ENCODE measurements at regions not wholly inside any gene's neighbourhood (a gene's known extent, or its start where the extent isn't known, plus 50 kb on each side); places are given as distances from the start of the nearest gene placed in this dataset.
"Not testable (repeated sequence)": the region's sequence is repeated elsewhere in the genome, so short reads cannot be mapped to it uniquely, and the experiment has no call there.

DNA sequence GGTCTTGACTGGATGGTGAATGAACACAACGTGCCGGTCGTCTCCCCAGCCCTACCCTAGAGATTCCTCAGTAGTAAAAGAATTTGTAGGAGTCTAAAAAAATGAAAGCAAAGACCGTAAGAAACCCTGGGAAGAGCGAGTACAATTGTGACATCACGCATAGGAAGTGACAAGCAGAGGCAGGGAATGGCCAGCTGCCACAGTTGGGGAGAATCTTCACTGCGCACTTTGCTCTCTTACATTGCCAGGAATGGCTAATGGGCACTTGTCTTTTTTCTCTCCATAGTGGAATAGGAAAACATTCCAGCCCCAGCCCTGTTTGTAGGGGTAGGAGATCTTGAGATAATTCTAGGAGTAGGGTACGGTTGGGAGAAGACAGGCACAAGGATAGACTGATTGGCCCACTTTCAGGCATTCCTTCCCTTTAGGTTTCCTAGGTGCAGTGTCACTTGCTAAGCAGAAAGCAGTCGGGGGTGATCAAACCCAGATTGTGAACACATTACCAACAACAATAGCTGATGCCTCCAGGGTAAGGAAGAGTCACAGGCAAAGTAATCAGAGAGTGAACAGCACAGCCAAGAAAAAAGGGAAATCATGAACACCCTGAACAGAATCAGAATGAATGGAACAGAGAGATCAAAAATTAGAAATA is 302.7 kb downstream of the MAN2A1 start:
- DNase-seq: no peak

DNA sequence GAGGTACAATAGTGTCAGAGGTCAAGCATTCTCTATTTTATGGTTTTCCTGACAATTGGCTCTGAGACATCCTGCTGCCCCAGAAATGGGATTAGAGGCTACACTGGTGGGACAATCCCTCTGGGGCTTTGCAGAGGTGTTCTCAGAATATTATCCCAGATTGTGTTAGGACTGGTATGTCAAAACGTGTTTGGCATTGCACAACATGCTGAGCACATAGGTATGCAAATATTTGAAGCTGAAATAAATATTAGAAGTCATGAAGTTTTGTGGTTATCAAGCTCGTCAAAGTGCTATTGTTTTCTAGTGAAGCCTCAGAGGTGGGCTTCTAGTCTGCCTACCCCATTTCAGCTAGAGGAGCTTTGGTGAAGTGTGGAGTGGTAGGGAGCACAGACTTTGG is 304.4 kb downstream of the MAN2A1 start:
- no peak for DNase-seq

DNA sequence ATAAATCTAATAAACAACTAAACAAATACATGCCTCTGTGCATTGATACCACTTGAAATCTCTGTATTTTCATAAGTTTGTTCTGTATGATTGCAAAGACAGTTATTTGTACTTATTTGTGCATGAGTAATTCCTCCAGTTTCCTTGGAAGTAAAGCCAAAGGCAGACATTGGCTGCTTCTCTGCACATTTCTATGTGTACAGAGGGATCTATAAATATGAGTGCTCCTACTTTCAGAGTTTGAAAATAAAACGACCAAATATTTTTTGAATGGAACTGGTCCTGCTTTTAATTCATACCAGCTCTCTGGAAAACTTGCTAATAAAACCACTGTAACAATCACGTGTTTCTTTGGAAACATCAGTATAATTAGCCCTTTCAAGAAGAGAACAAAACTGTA is 306.5 kb downstream of the MAN2A1 start:
- no peak for DNase-seq

DNA sequence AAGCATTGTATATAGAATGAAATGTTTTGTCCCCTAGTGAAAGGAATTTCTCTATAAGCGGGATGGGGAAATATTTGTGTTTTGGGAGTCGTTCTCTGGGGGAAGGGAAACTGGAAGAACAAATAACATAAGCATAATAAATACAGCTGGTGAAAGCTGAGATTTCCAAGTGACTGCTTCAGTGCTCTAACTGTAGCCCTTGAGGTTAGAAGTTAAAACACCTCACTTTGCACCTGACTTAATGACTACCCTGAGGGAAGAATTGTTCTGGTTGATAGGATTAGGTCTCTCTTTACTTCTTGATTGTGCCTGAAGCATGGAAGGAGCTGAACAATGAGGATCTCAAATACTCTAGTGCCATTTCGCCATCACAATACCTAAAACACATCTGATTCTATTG is 307.4 kb downstream of the MAN2A1 start:
- DNase-seq: no peak

DNA sequence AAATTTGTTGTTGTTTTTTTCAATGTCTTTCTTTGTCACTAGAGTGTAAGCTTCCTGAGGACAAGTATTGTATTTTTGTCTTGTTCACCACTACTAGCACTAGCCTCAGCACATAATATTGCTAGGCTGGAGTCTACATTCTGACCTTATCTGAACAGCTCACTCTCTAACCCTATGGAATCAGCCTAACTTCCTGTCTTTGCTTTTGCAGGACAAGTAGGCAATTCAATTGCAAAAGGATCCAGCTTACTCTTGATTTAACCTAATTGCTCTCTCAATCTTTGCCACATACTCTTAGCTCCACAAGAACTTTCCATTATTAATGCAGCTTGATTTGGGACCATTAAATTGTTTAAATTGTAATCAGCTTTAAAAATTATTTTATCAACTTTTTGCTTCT is 308.5 kb downstream of the MAN2A1 start:
- no peak for DNase-seq

DNA sequence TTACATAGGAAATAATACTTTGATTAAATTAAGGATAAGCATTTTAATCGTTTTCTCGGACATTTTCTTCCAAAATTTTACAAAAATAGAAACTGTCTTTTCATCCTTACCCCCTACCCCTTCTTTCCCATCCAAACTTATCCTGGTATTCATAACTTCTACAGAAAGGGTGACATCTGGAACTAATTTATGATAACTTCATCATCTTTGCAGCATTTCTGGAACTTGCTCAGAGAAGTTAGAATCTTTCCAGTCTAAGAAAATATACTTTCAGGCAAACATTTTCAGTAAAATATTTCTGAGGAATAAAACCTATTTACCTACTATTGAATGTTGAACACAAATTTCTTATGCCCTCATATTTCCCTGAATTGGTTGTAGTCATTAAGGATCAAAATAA is 309.0 kb downstream of the MAN2A1 start:
- no peak for DNase-seq

DNA sequence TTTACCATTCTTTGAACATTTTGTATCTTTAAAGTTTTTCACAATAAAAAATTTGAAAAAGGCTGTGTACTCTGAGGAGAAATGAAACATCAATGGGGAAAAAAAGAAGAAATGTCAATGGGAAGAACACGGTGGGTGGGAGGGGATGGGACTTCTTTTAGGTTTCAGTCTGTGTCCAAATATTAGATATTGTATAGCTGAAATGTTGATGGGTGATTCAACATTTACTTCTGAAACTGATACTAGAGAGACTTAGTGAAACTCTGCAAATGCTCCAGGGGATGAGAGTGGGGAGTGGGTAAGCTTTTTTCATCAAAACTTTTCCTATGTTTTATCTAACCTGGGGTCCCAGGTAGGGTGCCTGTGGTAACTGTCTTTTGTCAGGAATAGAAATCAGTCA is 311.9 kb downstream of the MAN2A1 start:
- no peak for DNase-seq

DNA sequence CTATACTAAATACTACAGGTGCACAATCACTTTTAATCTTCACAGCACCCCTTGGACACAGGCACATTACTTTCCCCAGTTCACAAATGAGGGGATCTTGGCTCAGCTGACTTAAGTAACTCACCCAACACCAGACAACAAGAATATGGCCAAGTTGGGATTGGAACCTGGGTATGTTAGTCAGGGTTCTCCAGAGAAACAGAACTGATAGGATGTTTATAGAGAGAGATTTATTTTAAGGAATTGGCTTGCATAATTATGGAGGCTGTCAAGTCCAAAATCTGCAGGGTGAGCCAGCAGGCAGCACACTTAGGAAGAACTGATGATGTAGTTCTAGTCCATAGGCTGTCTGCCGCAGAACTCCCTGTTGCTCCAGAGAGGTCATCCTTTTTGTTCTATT is 312.9 kb downstream of the MAN2A1 start:
- no peak for DNase-seq

DNA sequence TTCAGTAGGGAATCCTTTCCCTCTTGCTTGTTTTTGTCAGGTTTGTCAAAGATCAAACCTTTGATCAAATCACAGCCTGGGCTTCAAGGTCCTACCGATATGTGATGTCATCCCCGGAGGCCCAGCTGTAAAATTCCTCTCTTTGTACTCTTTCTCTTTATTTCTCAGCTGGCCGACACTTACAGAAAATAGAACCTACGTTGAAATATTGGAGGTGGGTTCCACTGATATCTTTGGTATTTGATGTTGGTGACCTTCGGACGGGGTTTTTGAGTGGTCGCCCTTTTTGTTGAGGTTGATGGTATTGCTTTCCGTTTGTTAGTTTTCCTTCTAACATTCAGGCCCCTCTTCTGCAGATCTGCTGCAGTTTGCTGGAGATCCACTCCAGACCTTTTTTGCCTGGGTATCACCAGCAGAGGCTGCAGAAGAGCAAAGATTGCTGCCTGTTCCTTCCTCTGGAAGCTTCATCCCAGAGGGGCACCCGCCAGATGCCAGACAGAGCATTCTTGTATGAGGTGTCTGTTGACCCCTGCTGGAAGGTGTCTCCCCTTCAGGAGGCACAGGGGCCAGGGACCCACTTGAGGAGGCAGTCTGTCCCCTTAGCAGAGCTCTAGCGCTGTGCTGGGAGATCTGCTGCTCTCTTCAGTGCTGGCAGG is 316.3 kb downstream of the MAN2A1 start:
- not testable (repeated sequence) for DNase-seq

DNA sequence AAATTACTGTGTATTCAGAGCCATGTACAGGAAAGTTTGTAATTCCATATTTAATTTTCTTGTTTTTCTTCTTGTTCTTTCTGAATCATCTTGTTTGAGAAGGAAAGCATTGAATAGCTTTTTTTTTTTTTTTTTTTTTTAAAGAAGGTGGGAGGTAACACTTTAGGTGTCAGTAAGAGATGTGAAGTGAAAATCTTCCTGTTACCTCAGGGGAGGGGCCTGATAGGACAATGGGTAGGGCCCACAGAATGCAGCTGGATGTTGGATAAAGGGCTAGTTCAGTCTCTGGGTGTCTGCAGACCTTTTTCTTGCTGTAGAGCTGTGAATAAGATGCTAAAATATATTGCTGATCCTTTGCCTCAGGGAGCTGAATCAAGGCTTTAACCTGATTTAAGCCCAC is 317.4 kb downstream of the MAN2A1 start:
- DNase-seq: no peak

DNA sequence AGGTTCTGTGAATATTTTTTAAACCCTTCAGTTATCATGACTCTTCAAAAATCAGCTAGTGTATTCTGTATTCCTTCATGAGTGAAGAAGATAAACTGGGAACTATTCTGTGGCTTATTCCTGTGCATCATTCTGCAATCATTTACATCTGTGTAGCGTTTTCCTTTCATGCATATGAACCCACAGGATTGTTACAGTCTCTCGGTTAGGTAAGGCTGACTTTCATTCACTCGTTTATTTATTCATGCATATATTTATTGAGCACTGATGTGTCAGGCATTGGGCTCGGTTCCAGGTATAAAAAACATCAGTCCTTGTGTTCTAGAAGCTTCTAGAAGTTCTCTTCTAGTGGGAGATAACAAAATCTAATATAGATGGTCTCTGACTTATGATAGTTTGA is 318.4 kb downstream of the MAN2A1 start:
- no peak for DNase-seq

DNA sequence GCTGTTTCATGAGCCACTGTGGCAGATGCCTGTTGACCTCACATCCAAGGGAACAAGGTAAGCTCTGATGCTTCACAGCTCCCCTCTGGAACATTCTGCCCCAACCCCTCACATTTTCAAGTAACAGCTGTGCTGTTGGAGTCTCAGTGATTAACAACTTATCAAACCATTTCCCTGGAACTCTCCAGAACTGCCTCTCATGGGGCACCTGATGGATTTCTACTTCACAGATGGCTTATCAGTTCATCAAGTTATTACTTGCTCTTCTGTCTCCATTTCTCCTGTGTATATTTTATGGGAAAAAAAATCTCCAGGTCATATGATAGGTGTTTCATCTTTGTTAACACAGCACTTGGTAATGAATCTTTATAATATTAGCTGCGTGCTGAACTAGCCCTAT is 322.4 kb downstream of the MAN2A1 start:
- DNase-seq: no peak

DNA sequence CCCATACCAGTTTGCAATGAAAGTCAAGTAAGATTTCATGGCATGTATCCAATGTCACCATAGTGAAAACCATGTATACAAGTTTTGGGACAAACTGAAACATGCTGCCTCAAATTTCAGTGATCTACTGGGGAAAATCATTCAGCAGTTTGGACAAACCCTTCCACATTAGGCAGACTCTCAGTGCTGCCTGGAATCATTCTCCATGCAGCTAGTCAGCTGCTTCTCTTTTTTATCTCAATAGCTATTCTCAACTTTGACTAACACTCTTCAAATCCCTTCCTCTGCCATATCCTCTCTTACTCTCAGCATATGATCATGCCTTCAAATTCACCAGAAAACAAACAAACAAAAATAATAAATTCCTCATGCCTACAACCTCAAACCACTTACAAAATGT is 323.3 kb downstream of the MAN2A1 start:
- no peak for DNase-seq

DNA sequence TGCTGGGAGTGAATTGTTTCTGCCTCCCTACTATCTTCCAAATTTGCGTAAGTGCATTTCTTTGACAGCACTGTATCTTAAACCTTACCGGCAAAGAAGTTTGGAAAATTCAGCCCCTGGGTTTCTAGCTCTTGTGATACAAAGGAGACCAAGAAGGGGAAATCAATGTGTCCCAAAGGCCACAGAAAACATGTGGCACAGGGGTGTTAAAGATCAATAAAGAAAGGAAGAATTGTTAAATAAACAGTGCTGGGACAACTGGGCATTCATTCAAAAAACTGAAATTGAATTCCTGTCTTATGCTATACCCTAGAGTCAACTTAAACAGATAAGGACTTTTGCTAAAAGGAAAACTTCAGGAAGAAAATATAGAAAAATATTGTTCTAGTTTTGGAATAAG is 328.1 kb downstream of the MAN2A1 start:
- no peak for DNase-seq

DNA sequence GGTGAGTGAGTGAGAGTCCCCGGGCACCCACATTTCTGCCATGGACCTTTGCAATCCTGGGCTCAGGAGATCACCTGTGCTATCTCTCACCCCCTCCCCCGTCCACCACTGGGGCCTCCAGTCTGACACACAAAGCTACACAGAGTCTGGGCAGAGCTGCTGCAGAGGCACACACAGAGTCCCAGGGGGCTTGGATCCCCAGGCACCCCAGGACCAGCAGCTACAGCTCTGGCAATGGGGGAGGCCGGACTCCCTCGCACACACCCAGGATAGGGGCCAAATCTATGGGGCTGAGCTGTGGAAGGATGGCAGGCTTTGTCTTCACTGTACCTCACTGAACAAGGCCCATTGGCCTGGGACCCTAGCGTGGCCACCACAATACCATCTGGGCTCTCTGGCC is 328.8 kb downstream of the MAN2A1 start:
- no peak for DNase-seq

DNA sequence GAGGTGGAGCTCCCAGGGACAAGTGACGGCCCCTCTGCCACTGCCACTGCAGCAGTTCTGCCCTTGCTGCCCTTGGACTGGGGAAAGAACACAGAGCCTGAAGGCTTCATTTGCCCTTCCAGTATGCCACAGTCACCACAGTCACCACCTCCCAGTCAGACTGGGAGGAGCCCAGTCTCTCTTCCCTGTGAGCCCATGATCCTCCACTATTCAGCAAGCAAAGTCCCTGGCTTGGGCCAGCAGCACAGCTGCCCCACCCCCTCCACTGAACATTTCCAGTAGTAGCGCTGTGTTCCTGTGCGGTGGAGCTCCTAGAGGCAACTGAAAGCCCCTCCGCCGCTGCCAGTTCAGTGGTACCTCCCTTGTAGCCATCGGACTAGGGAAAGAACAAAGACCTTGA is 329.4 kb downstream of the MAN2A1 start:
- no peak for DNase-seq

DNA sequence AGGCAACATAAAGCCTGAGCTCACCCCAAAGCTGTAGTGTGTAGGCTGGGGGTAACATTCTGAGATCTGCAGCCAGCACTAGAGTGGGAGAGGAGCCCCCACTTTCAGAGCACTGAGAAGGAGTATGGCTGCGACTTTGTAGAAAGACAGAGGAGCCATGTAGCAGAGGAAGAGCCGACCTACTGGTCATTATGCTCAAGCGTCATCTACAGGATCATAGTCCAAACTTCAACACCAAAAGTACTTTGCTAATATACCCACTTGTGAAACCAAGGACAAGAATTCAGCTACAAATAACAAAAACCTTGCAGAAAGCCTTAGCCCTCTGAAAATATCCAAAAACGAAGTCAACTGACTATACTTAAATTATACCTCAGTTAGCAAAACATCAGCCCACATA is 330.1 kb downstream of the MAN2A1 start:
- no peak for DNase-seq

DNA sequence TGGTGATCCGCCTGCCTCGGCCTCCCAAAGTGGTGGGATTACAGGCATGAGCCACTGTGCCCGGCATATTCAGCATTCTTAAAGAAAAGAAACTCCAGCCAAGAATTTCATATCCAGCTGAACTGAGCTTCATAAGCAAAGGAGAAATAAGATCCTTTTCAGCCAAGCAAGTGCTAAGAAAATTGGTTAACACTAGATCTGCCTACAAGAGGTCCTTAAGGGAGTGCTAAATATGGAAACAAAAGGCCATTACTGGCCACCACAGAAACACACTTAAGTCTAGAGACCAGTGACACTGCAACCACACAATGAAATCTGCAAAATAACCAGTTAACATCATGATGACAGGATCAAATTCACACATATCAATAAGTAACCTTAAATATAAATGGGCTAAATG is 331.5 kb downstream of the MAN2A1 start:
- DNase-seq: no peak

DNA sequence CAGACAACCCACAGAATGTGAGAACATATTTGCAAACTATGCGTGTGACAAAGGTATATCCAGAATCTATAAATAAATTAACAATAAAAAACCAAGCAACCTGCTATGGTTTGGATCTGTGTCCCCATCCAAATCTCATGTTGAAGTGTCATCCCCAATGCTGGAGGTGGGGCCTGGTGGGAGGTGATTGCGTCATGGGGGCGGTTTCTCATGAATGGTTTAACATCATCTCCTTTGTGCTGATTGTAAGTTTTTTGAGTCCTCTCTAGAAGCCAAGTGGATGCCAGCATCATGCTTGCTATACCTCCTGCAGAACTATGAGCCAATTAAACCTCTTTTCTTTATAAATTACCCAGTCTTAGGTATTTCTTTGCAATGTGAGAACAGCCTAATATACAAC is 335.4 kb downstream of the MAN2A1 start:
- DNase-seq: no peak

DNA sequence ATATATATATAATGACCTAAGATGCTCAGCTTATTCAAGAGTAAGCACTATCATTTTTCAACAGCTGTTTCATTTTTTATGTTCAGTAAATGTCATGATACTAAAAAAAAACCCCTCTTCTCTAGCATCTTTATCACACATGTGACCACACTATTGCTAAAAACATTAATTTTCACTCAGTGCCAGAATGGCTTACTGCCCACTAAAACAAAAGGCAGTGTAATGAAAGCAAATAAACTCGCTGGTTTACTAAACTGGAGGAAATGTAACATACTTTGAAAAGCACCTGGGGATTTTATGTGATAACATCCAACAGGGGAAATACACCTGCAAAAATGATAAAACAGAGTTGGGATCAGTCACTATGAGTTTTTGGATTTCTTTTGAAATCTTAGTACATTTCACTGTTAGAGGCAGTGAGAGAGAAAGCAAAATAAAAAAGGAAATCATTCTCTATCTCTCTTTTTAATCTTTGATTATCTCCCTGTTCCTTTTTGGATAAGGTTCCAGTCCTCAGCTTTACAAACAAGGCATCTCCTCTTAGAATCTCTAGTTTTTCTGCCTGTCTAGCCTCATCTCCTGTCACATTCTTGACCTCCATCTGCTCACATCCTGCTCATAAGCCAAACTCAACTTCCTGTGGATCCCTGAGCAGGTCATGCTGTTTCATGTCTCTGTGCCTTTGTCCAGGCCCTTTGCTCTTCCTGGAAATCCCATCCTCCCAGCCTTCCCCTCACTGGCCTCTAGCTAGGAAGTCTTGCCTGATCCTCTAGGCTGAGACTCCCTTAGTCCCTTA is 338.0 kb downstream of the MAN2A1 start:
- no peak for DNase-seq

DNA sequence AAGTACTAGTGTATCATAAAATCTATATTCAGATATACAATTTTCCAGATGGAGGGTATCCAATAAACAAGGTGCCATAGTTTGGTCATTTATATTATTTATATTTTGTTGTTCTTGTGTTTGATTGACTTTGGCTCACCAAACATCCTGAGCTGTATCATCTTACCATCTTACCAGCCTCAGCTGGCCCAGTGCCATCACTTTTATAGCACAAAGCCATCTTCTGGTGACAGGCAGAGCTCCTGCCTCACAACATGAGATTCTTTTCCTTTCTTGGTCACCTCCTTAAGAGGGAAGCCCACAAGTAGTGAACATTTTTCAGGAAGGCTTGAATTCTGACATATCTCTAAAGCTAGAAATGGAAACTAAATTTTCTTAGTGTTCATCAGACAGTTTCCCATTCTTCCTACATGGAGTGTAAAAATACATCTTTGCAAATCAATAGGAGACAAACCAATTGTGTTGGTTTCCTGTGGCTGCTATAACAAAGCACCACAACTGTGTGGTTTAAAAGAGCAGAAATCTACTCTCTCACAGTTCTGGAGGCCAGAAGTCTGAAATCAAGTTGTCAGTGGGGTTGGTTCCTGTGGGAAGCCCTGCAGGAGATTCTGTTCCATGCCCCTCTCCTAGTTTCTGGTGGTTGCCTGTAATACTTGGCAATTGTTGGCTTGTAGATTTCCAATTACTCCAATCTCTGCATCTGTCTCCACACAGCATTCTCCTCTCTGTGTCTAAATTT is 341.8 kb downstream of the MAN2A1 start:
- DNase-seq: no peak

DNA sequence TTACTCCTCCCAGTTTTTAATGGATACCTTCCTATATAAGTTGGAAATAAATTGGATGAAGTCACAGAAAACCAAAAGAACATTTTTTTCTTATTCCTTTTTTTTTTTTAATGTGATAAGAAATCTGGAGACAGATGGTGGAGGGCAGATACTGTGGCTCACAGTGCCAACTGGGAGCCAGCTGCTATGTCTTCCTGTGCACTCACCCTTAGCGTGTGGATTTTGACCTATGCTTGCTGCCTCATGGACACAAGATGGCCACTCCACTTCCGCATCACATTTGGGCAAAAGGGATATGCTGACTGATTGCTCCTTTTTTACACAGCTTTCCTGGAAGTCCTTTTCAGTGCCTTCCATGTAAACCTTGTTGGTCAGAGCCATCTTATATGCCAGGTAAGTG is 342.6 kb downstream of the MAN2A1 start:
- no peak for DNase-seq

DNA sequence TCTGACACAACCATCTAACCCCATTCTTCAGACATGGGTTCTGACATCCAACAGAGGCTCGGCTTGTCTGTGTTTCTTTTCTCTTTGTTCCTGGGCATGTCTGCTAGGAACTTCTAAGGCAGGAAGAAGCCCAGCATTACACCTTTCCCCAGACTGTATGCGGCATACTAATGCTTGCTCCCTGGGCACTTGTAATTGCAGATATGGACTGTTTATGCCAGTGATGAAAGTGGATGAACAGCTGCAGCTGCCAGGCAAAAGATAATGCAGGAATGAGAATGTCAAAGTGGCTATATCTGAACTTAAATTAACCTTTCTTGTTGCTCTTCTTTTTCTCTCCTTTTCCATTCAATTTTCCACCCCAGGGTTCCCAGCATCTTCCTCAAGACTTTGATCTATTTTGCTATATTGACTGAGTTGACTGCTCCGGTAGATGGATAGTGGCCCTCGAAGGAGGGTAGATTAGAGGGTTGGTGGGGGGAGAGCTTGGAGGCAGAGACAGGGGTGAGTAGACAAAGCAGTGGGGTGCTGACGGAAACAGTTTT is 344.4 kb downstream of the MAN2A1 start:
- DNase-seq: no peak

Data from stimulated activated CD4-positive, alpha-beta T cell treated with anti-CD3 and anti-CD28 coated beads, Interleukin-4, amount 100 ng/mL, for 4 hours (primary cell).